DMS153 (cell line): ENCODE measurements at regions not wholly inside any gene's neighbourhood (a gene's known extent, or its start where the extent isn't known, plus 50 kb on each side); places are given as distances from the start of the nearest gene placed in this dataset.
"Not testable (repeated sequence)": the region's sequence is repeated elsewhere in the genome, so short reads cannot be mapped to it uniquely, and the experiment has no call there.

Experiments
- DNase-seq: peaks from one replicate; lab custom pipeline; 2025; lab: John Stamatoyannopoulos, UW

DNA sequence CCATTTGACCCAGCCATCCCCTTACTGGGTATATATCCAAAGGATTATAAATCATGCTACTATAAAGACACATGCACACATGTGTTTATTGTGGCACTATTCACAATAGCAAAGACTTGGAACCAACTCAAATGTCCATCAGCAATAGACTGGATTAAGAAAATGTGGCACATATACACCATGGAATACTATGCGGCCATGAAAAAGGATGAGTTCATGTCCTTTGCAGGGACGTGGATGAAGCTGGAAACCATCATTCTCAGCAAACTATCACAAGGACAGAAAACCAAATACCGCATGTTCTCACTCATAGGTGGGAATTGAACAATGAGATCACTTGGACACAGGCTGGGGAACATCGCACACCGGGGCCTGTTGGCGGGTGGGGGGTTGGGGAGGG is 913.4 kb upstream of the DIAPH2 start:
- DNase-seq: not testable (repeated sequence)

- no peak for DNase-seq
Observed at GRCh38 chrX:95791876-95792275, 892.8 kb upstream of the DIAPH2 start.

DNA sequence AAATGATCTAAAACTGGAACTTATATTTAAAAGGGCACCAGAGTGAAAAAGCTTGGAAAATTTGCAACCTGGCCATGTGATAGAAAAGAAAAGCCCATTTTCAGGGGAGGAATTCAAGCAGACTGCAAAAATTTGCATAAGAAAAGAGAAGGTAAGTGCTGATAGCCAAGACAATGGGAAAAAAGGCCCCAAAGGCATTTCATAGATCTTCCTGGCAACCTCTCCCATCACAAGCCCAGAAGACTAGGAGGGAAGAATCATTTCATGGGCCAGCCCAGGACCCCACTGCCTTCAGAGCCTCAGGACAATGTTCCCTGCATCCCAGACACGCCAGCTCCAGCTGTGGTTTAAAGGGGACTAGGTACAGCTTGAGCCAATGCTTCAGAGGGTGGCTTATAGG is 887.3 kb upstream of the DIAPH2 start:
- DNase-seq: no peak

GRCh38 chrX:95823796-95824195 is 860.8 kb upstream of the DIAPH2 start:
- DNase-seq: no peak

- DNase-seq: no peak
Observed at GRCh38 chrX:95835223-95835622, 849.4 kb upstream of the DIAPH2 start.

- DNase-seq: no peak
Observed at GRCh38 chrX:95836517-95836916, 848.1 kb upstream of the DIAPH2 start.

DNA sequence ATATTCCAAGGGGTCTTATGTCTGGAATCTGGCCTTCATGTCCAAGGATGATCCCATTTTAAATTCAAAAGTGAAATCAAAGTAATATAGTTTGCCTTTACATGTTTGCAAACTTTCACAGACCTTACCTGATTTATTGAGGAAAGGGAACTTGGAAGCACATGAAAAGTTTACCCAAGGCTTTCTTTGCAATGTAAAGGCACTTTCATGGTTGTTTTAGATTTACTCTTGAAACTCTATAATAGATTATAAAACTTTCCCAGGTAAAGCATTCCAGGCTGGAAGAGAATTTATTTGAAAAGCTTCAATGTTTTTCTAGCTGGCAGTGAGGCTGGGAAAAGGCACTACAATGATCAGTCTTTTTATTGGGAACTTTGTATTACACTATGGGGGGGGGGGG is 842.8 kb upstream of the DIAPH2 start:
- DNase-seq: no peak

DNA sequence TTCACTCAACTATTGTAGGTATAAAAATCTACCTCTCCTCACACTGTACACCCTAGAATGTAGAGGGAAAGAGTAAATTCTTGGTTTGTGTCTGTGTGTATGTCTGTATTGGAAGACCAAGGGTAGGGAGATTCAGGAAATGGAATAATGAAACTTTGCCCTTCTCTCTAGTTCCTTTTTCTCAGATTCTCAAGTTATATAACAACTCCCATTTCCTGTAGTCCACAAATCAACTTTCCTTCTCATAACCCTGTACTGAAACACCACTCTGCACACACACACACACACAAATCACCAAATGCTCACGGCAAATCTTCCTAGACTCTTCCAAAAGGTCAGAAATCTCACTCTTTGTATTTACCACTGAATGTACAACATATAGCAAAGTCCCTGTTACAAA is 824.5 kb upstream of the DIAPH2 start:
- no peak for DNase-seq

DNA sequence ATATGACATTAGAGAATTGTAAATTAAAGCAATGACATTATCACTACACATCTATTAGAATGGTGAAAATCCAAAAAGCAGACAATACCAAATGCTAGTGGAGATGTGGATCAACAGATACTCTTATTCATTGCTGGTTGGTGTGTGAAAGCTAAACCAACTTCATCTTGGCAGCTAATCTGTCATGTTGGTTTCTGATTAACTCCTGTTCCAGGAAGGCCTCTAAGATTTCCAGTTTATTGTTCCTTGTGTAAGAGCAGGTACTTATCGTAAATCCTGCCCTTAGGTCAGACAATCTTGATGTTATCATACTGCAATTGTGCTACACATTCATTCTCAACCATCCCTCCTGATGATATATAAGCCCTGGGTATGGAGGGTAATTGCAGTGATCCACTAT is 809.0 kb upstream of the DIAPH2 start:
- no peak for DNase-seq

DNA sequence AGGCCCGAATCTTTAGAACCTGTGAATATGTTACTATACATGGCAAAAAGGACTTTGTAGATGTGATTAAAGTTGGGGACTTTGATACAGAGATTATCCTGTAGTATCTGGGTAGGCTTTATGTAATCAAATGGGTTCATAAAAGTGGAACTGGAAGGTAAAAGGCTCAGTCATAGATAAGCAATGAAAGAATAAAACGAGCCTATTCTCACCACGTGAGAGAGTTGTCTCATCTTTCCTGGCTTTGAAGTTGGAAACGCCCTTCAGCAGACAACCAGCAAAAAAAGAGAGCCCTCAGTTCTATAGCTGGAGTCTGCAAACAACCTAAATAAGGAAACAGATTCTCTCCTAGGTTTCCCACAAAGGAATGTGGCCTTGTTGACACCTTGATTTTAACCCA is 805.8 kb upstream of the DIAPH2 start:
- DNase-seq: no peak

DNA sequence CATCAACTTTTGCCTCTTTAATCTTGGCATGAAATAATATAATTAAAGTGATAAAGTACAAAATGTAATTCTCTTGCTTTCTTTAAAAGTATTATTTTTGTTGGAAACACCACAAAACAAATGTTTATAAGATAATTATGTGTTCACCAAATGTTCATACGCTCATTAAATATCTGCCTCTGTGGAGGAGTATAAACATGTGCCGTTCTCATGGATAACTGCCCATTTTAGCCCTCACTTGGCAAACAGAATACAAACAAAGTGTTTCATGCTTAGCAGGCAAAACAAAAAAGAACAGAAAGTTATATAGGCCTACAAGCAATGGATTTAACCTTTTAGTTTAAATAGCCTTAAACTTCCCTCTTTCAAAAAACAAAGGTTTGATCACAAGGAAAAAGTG is 800.5 kb upstream of the DIAPH2 start:
- DNase-seq: no peak

DNA sequence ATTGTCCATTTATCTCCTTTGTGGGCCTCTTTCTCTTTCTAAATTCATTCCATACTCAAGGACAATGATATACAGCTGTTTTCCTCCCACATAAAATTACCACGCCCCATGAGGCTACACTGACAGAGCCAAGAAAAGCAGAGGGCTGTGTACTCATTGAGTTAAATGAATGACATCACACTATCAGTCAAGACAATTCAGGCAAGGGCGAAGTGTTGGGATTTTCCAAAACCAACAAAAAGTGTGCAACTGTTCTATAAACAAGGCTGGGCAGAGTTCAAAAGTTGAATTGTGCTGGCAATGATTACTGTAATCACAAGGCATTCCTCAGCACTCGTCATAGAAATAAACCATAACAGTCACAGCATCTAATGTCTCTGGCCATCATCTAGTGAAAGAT is 799.6 kb upstream of the DIAPH2 start:
- DNase-seq: no peak

DNA sequence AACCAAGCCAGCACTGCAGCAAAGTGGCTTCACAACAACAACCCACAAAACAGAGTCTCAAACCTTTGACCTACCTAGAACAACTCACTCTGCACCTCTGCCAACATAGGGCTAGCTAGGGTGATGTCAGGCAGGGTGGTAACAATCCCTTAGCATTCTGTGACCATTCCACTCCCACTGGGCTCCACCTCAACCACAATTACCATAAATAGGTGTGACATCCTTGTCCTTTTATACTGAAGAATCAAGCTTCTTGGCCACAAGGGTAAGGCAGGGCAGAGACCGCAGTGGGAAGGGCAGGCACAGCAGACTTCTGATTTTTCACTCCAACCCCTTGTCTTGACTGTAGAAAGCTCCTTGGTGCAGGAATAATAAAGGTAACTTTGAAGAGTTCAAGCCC is 795.4 kb upstream of the DIAPH2 start:
- no peak for DNase-seq

DNA sequence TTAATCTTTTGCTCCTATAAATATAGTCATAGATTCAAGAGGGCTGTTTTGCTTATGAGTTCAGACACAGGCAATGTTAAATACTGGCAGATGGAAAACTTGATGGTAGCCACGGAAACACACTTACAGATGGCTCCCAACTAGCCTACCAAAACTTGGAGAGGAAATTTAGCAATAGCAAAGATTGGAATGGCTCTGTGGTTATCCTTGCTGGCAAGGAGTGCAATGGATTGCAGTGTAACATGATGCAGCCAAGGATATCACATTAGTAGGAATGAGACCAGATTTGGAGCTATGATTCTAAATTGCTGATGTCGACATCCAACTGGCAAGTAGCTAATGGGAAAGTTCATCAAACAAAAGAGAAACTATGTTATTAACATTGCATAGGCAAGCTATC is 791.0 kb upstream of the DIAPH2 start:
- DNase-seq: no peak

DNA sequence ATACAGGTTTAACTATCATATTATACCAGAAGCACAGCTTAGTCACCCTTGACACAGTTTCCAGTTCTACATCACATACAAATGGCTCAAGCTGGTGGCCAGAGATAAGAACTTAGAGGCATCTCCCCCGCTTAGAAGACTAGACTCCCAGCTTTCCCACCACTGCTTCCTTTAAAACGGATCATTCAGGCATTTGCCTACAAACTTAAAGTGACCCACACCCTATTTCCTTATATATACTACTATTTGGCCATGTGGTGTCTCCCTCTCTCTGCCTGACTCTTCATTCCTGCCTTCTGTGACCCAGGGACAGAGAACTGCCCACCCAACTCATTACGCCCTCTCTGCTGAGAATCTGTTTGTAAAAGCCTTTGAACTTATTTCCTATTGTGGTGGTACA is 781.2 kb upstream of the DIAPH2 start:
- DNase-seq: no peak

GRCh38 chrX:95903975-95904374 is 780.7 kb upstream of the DIAPH2 start:
- DNase-seq: no peak

GRCh38 chrX:95907081-95907480 is 777.6 kb upstream of the DIAPH2 start:
- DNase-seq: no peak

- DNase-seq: no peak
Observed at GRCh38 chrX:95911062-95911461, 773.6 kb upstream of the DIAPH2 start.

GRCh38 chrX:95919605-95920004 is 765.0 kb upstream of the DIAPH2 start:
- DNase-seq: no peak

DNA sequence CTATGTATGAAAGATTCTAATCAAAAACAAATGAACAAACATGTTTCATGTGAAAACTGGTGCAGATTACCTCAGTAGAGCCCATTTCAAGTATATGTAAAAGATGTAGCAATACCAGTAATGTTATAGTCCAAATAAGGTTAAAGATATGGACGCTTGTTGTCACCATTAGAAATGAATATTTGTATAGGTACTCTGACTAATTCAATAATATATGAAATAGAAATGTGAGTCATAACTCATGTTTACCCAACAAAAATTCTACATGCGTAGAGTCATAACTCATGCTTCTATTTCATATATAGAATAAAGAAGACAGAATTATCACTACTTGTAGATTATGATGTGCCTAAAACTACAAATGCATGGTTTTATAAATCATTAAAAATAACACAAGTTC is 739.1 kb upstream of the DIAPH2 start:
- DNase-seq: no peak

- no peak for DNase-seq
Observed at GRCh38 chrX:95949588-95949987, 735.1 kb upstream of the DIAPH2 start.

- DNase-seq: no peak
Observed at GRCh38 chrX:95950679-95951078, 734.0 kb upstream of the DIAPH2 start.

GRCh38 chrX:95953564-95953963 is 731.1 kb upstream of the DIAPH2 start:
- no peak for DNase-seq

- no peak for DNase-seq
Observed at GRCh38 chrX:95956745-95957144, 727.9 kb upstream of the DIAPH2 start.

DNA sequence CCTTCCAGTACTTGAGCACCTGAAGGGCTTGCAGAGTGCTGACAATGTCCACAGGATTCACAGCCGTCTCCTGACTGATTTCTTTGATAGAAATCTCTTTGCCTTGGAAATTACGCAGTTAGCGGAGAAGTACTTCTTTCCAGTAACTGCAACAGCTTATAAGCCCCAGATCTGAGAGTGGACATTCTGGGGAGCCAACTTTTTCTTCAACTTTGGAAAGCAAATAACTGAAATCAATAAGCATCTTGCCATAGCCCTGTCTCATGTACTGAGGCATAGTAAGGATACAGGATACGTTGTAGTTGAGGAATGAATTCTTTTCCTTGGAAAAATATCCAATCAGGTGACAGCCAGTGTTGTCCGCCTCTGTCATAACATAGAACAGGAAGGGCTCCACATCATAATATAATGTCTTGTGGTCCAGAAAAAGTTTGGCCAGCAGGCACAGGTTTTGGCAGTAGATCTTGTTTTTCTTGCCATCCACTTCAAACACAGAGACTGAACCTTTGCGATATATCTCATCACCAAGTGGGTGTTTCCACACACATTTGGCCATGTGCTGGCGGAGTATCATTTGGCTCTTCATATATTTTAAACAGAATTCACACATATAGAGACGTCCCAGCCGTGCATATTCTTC is 711.1 kb upstream of the DIAPH2 start:
- DNase-seq: not testable (repeated sequence)
